NB4 (cell line): ENCODE measurements at regions not wholly inside any gene's neighbourhood (a gene's known extent, or its start where the extent isn't known, plus 50 kb on each side); places are given as distances from the start of the nearest gene placed in this dataset.
A peak's percentile ranks its signal among the peaks of the same experiment; 100 is the strongest.

Source experiments
- DNase-seq: peaks from one replicate; pipeline ENCODE4 v3.0.0; 2010; ENCODE audit warnings: low read depth
- H3K4me3 ChIP-seq: one replicate; pipeline ENCODE4 v1.5.1; 2011; ENCODE audit warnings: mild to moderate bottlenecking, low read depth, low read length, moderate library complexity
- MYC ChIP-seq: IDR thresholded peaks from 2 replicates; pipeline ENCODE4 v1.6.1; 2011; ENCODE audit warnings: low read depth, low read length
- POLR2A ChIP-seq: IDR thresholded peaks from 2 replicates; pipeline ENCODE4 v1.6.1; 2011; ENCODE audit warnings: mild to moderate bottlenecking; ENCODE audit not compliant: insufficient read length; ENCODE audit errors: extremely low read depth
- TF ChIP-seq, protein P1 (sequence below): IDR thresholded peaks from 2 replicates; pipeline ENCODE4 v1.6.1; 2011; ENCODE audit warnings: low read depth, low read length
- TF ChIP-seq, protein P2 (sequence below): IDR thresholded peaks from one replicate; pipeline ENCODE4 v1.5.1; 2012; ENCODE audit warnings: low read depth, low read length

DNA sequence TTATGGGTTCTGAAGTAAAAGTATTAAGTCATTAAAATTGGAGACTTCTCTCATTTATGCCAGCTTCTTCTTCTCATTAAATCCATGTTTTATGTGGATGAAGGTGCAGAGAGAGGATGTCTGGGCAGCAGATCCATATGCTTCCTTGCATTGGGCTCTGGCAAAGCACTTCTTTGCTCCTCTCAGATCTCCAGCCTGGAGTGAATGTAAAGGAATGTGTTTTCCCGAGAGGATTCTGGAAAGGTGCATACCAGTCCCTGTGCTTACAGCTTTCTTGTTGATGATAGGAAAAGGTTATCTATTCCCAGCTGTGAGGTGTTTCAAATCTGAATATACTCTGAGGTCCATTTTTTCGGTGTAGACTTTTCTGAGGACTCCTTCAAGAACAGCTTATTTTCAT is 79.9 kb upstream of the PEX5L start:
- TF ChIP-seq MYC (no peak), POLR2A (no peak)
- TF ChIP-seq, protein P1, sequence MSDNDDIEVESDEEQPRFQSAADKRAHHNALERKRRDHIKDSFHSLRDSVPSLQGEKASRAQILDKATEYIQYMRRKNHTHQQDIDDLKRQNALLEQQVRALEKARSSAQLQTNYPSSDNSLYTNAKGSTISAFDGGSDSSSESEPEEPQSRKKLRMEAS: no peak
- TF ChIP-seq, protein P2, sequence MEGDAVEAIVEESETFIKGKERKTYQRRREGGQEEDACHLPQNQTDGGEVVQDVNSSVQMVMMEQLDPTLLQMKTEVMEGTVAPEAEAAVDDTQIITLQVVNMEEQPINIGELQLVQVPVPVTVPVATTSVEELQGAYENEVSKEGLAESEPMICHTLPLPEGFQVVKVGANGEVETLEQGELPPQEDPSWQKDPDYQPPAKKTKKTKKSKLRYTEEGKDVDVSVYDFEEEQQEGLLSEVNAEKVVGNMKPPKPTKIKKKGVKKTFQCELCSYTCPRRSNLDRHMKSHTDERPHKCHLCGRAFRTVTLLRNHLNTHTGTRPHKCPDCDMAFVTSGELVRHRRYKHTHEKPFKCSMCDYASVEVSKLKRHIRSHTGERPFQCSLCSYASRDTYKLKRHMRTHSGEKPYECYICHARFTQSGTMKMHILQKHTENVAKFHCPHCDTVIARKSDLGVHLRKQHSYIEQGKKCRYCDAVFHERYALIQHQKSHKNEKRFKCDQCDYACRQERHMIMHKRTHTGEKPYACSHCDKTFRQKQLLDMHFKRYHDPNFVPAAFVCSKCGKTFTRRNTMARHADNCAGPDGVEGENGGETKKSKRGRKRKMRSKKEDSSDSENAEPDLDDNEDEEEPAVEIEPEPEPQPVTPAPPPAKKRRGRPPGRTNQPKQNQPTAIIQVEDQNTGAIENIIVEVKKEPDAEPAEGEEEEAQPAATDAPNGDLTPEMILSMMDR: no peak
- no peak for DNase-seq
- no peak overlapping the region for H3K4me3 ChIP-seq

DNA sequence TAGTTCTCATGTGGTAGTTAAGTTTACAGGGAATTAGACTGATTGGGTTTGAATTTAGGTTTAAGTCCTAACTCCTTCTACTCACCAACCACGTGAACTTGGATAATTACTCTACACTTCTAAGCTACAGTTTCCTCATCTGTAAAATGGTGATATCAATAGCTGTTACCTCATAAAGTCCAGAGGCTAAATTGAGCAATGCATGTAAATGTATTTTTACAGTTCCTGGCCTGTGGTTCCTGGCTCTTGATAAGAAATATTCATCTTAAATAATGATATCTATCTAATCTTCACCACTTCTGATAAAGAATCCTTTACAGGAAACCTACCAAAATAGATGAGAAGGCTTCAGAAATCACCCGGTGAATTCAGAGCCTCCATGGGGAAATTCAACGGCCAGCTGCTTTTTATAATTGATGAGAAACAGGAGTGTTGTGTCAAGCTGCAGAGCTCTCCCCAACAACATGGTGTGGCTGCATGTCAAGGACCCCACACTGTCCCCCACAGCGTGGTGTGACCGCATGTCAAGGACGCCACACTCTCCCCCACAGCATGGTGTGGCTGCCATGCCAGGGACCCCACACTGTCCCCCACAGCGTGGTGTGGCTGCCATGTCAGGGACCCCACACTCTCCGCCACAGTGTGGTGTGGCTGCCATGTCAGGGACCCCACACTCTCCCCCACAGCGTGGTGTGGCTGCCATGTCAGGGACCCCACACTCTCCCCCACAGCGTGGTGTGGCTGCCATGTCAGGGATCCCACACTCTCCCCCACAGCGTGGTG is 80.8 kb upstream of the PEX5L start:
- H3K4me3 ChIP-seq: no peak overlapping the region
- DNase-seq: peak; percentile 7
- no peak for TF ChIP-seq POLR2A
- TF ChIP-seq MYC: no peak
- TF ChIP-seq, protein P1: no peak
- TF ChIP-seq, protein P2: no peak

DNA sequence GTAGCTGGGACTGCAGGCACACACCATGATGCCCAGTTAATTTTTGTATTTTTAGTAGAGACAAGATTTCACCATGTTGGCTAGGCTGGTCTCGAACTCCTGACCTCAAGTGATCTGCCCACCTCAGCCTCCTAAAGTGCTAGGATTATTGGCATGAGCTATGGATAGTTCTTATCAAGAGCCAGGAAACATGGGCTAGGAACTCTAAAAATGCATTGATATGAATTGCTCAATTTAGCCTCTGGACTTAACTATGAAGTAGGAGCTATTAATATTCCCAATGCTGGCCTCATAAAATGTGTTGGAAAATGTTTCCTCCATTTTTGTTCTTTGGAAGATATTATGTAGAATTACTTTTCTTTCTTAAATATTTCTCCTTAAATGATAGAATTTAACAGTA is 82.8 kb upstream of the PEX5L start:
- DNase-seq: no peak
- H3K4me3 ChIP-seq: no peak overlapping the region
- TF ChIP-seq MYC (no peak), POLR2A (no peak)
- TF ChIP-seq, protein P2: no peak
- TF ChIP-seq, protein P1: no peak

DNA sequence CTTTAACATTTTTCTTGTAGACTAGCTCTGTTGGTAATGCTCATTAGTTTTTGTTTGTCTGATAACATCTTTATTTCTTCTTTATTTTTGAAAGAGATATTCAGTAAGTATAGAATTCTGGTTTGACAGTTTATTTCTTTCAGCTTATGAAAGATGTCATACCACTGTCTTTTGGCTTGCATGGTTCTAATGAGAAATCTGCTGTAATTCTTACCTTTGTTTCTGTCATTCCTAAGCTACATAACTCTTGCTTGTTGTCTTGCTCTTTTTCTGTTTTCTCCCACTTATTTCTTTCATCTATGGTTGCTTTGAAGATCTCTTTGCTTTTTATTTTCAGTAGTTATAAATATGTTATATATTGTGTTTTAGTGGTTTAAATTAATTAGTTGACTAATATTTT is 87.2 kb upstream of the PEX5L start:
- TF ChIP-seq, protein P2: no peak
- TF ChIP-seq POLR2A: no peak
- no peak for TF ChIP-seq MYC
- TF ChIP-seq, protein P1: no peak
- DNase-seq: no peak
- no peak overlapping the region for H3K4me3 ChIP-seq

DNA sequence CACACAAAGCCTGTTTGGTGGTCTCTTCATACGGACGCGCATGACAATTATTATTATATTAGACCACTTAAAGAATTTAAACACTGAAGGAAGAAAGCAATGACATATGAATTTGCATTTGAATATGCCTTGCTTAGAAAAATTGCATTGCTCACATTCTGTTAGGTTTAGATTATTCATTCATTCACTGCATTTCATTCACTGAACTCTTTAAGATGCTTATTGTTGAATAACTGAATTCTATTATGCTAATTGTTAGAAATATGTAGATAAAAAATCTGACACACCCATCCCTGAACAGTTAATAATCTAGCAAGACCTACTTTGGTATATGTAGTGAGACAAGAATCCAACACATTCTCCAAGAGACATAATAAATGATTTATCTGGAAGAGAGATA is 94.4 kb upstream of the PEX5L start:
- no peak overlapping the region for H3K4me3 ChIP-seq
- no peak for DNase-seq
- TF ChIP-seq POLR2A: no peak
- TF ChIP-seq MYC: no peak
- TF ChIP-seq, protein P1: no peak
- TF ChIP-seq, protein P2: no peak

DNA sequence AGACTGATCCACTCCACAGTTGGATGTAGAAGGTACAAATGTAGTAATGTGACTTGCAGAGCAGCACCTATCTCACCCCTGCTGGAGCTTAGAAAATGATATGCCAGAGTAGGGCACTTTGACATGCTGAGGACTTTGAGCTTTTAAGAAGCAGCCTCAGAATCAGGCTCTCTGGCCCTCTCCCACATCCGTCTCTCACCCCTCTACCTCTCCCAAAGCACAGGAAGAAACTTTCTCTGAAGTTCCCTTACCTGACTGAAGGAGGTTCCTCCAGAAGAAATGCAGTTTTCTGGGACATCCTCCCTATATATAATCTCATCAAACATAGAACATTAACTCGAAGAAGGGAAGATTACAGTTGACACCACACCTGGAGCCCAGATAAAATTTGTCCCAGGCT is 98.4 kb upstream of the PEX5L start:
- DNase-seq: no peak
- TF ChIP-seq MYC: no peak
- no peak overlapping the region for H3K4me3 ChIP-seq
